ENCODE measurements at regions not wholly inside any gene's neighbourhood (a gene's known extent, or its start where the extent isn't known, plus 50 kb on each side); places are given as distances from the start of the nearest gene placed in this dataset.

DNA sequence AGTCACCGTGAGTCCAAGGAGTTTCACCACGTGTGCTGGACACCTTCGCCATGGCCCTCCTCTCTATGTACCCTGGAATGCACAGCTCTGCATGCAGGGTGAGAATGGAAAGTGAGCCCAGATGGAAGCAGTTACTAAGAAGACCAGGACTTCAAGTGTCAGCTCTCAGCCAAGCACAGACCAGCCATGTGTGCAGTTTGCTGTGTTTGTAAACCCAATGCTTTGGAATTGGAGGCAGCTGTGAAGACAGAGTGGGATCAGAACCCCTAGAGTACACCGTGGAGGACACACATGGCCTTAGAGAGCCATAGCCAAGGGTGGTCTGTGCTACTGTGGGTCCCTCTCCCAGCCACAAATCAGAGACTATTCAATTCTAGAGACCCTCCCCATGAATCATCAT, 655.5 kb upstream of the ID2 start:
- Histone ChIP-seq H3K4me3 (no peak overlapping the region), H3K27ac (no peak overlapping the region), H3K36me3 (no peaks in the 10 kb centered on the region), H3K4me1 (no peaks in the 10 kb centered on the region), H3K27me3 (no peaks in the 10 kb centered on the region), H3K9me3 (no peaks in the 10 kb centered on the region)
- TF ChIP-seq, protein P1, sequence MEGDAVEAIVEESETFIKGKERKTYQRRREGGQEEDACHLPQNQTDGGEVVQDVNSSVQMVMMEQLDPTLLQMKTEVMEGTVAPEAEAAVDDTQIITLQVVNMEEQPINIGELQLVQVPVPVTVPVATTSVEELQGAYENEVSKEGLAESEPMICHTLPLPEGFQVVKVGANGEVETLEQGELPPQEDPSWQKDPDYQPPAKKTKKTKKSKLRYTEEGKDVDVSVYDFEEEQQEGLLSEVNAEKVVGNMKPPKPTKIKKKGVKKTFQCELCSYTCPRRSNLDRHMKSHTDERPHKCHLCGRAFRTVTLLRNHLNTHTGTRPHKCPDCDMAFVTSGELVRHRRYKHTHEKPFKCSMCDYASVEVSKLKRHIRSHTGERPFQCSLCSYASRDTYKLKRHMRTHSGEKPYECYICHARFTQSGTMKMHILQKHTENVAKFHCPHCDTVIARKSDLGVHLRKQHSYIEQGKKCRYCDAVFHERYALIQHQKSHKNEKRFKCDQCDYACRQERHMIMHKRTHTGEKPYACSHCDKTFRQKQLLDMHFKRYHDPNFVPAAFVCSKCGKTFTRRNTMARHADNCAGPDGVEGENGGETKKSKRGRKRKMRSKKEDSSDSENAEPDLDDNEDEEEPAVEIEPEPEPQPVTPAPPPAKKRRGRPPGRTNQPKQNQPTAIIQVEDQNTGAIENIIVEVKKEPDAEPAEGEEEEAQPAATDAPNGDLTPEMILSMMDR (IDR thresholded peaks at IDR 0.05): no peak
- peak; percentile 36 for DNase-seq (ENCODE audit: low spot score)

DNA sequence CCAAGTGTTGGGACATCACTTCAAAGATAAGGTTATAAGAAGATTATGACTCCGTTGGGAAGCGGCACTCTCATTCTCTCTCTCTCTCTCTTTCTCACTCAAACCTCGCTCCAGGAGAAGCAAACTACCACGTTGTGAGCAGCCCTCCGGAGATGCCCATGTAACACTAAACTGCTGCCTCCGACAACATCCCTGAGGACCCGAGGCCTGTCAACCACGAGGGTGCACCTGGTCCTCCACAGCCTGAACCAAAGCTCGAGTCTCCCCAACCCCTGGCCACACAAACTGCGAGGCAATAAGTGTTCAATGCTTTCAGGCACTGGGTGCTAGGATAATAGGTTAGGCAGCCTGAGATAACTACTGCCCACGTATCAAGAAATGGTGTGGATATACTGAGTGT, 654.5 kb upstream of the ID2 start:
- H3K36me3 ChIP-seq: no peaks in the 10 kb centered on the region
- peak; percentile 26 for DNase-seq (ENCODE audit: low spot score)
- H3K27ac ChIP-seq: no peak overlapping the region
- no peaks in the 10 kb centered on the region for H3K9me3 ChIP-seq
- no peaks in the 10 kb centered on the region for H3K4me1 ChIP-seq
- no peak overlapping the region for H3K4me3 ChIP-seq
- no peaks in the 10 kb centered on the region for H3K27me3 ChIP-seq
- TF ChIP-seq, protein P1 (IDR thresholded peaks at IDR 0.05): no peak

DNA sequence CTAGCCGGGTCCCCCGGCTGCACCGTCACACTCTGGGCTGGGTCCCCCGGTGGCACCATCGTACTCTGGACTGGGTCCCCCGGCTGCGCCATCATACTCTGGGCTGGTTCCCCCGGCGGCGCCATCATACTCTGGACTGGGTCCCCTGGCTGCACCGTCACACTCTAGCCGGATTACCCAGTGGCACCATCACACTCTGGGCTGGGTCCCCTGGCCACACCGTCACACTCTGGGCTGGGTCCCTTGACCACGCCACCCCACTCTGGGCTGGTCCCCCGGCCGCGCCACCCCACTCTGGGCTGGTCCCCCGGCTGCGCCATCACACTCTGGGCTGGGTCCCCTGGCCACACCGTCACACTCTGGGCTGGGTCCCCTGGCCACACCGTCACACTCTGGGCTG, 653.8 kb upstream of the ID2 start:
- Histone ChIP-seq H3K27me3 (no peaks in the 10 kb centered on the region), H3K4me1 (no peaks in the 10 kb centered on the region), H3K27ac (no peak overlapping the region), H3K9me3 (no peaks in the 10 kb centered on the region), H3K36me3 (no peaks in the 10 kb centered on the region), H3K4me3 (no peak overlapping the region)
- TF ChIP-seq, protein P1 (IDR thresholded peaks at IDR 0.05): no peak
- DNase-seq (ENCODE audit: low spot score): peak; percentile 28

DNA sequence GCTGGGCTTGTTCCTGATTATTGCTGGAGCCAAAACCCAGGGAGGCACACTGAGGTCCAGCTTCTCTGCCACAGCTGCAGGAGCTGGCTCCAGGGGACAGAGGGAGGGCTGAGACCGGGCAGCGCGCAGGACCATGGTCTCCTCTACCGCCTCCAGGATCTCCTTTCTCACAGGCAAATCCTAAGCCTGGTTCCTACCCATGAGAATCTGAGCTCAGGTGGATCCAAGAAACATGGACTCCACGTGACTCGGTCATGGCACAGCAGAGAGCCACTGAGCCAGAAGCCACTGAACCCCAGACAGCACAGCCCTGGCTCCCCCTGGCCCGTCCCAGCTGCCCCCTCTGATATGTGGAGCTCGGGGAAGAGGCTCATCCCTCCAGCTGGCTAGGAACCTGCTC, 653.4 kb upstream of the ID2 start:
- Histone ChIP-seq H3K9me3 (no peaks in the 10 kb centered on the region), H3K4me3 (no peak overlapping the region), H3K27ac (no peak overlapping the region), H3K4me1 (no peaks in the 10 kb centered on the region), H3K36me3 (no peaks in the 10 kb centered on the region), H3K27me3 (no peaks in the 10 kb centered on the region)
- DNase-seq (ENCODE audit: low spot score): peak; percentile 47
- TF ChIP-seq, protein P1 (IDR thresholded peaks at IDR 0.05): no peak

DNA sequence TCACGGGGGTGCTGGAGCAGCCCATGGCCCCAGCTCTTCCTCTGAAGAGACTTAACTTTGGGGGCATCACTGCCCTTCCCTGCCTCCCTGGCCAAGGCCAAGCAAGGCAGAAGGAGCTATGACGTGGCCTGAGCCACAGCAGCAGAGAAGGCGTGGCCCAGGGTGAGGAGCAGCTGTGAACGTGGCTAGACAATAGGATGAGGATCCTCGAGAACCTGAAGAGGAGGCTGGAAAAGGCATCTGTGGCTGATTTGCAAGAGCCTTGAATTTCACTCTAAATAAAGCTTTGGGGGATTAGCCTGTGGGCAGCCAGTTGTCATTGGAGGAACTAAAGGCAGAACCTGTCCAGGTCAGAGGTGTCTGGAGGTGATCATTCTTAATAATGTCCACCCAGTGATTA, 652.9 kb upstream of the ID2 start:
- Histone ChIP-seq H3K9me3 (no peaks in the 10 kb centered on the region), H3K27me3 (no peaks in the 10 kb centered on the region), H3K4me1 (no peaks in the 10 kb centered on the region), H3K4me3 (no peak overlapping the region), H3K36me3 (no peaks in the 10 kb centered on the region), H3K27ac (no peak overlapping the region)
- DNase-seq (ENCODE audit: low spot score): peak; percentile 28
- TF ChIP-seq, protein P1 (IDR thresholded peaks at IDR 0.05): no peak

DNA sequence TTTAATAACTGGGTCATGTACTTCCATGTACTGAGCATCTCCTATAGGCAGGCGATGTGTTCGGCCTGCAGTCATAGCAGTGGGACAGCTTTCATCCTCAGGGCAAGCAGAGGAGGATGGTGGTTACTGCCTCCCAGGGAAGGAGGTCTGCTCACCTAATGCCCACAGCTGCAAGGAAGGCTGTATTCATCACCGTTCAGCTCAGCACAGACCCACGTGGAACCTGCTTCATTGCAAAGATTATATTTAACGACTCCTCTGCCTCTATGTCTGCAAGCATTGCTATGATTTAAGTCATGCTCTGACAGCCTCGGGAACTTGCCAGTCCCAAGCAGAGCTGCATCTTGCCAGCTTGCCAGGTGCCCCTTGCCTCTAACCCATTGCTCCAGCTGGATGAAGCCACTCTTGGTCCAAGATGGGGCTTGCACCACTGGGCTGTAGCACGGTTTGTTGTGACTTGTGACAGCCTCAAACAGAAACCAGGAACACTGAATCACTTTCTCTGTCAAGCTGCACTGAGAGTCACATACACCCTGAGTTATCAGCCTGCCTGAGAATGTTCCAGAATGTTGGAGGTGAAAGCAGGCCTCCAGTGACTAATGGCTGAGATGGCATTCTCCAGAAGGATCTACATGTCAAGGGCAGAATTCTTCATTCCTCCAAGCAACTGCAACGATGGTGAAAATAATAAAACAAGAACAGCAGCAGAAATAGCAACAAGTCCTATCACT, 651.1 kb upstream of the ID2 start:
- Histone ChIP-seq H3K4me1 (no peaks in the 10 kb centered on the region), H3K9me3 (no peaks in the 10 kb centered on the region), H3K4me3 (no peak overlapping the region), H3K27me3 (no peaks in the 10 kb centered on the region), H3K27ac (no peak overlapping the region), H3K36me3 (no peaks in the 10 kb centered on the region)
- TF ChIP-seq, protein P1 (IDR thresholded peaks at IDR 0.05): no peak
- DNase-seq (ENCODE audit: low spot score): peak; percentile 42

Data from right atrium auricular region (tissue), 2 donors.